ENCODE measurements at regions not wholly inside any gene's neighbourhood (a gene's known extent, or its start where the extent isn't known, plus 50 kb on each side); places are given as distances from the start of the nearest gene placed in this dataset.

DNA sequence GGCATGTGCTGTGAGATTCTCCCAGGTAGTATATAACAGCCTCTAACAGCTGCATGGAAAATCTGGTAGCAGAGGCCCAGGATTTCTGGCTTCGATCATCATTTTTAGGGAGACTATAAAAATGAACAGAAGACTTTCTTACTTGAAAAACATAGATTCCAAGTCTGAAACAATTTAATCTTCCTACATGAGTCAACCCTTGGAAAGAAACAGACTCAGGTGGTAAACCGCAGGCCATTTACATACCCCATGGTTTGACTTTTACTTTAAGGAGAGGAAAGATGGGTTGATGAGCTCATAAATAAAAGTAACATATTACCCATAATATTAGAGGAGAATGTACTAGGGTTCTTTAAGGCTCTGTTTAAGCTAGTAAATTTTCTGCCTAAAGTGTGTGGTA lies 121.6 kb downstream of the CYSLTR2 start (continued):
- TF ChIP-seq GABPA (IDR thresholded peaks at IDR 0.05 in 1 of 2, conservative IDR thresholded peaks at IDR 0.05 in 1 of 2), result no peak

DNA sequence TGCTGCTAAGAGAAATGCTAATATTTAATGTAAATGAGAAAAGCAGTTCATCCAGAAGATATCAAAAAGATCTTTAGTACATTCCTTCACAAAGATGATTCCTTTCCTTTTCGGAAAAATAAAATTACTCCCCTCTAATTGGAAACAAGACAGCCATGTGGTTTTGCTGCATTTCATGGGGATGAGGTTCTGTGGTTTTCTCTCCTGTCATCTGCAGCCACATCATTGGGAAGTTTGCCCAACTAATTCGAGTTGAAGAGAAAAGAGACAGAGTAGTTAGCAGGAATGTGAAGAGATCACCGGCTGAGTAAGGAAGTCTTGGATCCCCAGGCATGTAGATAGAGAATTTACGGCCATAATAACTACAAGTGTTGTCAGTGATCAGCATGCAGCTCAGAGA lies 122.1 kb downstream of the CYSLTR2 start:
- 78% methylated on average over 4 of the region's 4 CpGs for WGBS
- Histone ChIP-seq H3K9me3 (ENCODE audit: control insufficient read depth in 4 of 4, low read length in 3 of 4) (peaks cover 0 to 7% (median 3%) of the 10 kb centered on the region in 4 donors), H3K9ac (ENCODE audit: low read depth in 1 of 2, low read length in 2 of 2) (no peak overlapping the region), H3K27me3 (ENCODE audit: control insufficient read depth in 4 of 4, insufficient read depth in 4 of 4, low read length in 3 of 4) (peaks cover 0 to 3% (median 1%) of the 10 kb centered on the region in 4 donors), H3K36me3 (ENCODE audit: control insufficient read depth in 4 of 4, insufficient read depth in 3 of 4, low read depth in 1 of 4, low read length in 3 of 4) (no peaks in the 10 kb centered on the region), H3K27ac (ENCODE audit: low read depth in 1 of 2, low read length in 2 of 2) (no peak overlapping the region), H3K4me3 (ENCODE audit: low read depth in 1 of 3, low read length in 3 of 3) (no peak overlapping the region), H3K4me1 (ENCODE audit: control insufficient read depth in 4 of 4, insufficient read depth in 4 of 4, low read length in 3 of 4) (no peaks in the 10 kb centered on the region)
- DNase-seq (ENCODE audit: low spot score), result no peak
- TF ChIP-seq, protein P1, sequence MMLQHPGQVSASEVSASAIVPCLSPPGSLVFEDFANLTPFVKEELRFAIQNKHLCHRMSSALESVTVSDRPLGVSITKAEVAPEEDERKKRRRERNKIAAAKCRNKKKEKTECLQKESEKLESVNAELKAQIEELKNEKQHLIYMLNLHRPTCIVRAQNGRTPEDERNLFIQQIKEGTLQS (IDR thresholded peaks at IDR 0.05), result no peak
- TF ChIP-seq, protein P2, sequence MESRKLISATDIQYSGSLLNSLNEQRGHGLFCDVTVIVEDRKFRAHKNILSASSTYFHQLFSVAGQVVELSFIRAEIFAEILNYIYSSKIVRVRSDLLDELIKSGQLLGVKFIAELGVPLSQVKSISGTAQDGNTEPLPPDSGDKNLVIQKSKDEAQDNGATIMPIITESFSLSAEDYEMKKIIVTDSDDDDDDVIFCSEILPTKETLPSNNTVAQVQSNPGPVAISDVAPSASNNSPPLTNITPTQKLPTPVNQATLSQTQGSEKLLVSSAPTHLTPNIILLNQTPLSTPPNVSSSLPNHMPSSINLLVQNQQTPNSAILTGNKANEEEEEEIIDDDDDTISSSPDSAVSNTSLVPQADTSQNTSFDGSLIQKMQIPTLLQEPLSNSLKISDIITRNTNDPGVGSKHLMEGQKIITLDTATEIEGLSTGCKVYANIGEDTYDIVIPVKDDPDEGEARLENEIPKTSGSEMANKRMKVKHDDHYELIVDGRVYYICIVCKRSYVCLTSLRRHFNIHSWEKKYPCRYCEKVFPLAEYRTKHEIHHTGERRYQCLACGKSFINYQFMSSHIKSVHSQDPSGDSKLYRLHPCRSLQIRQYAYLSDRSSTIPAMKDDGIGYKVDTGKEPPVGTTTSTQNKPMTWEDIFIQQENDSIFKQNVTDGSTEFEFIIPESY (IDR thresholded peaks at IDR 0.05), result no peak
- TF ChIP-seq HNF4A (conservative IDR thresholded peaks at IDR 0.05), result no peak
- TF ChIP-seq TAF1 (conservative IDR thresholded peaks at IDR 0.05), result no peak
- no peak for TF ChIP-seq FOXA2 (IDR thresholded peaks at IDR 0.05)
- TF ChIP-seq EGR1 (IDR thresholded peaks at IDR 0.05; ENCODE audit: low read depth in 2 of 2), result no peak
- no peak for TF ChIP-seq RAD21 (IDR thresholded peaks at IDR 0.05)
- no peak for TF ChIP-seq JUND (IDR thresholded peaks at IDR 0.05)
- no peak for TF ChIP-seq SP1 (IDR thresholded peaks at IDR 0.05)
- TF ChIP-seq NR2F2 (IDR thresholded peaks at IDR 0.05), result no peak
- TF ChIP-seq, protein P3, sequence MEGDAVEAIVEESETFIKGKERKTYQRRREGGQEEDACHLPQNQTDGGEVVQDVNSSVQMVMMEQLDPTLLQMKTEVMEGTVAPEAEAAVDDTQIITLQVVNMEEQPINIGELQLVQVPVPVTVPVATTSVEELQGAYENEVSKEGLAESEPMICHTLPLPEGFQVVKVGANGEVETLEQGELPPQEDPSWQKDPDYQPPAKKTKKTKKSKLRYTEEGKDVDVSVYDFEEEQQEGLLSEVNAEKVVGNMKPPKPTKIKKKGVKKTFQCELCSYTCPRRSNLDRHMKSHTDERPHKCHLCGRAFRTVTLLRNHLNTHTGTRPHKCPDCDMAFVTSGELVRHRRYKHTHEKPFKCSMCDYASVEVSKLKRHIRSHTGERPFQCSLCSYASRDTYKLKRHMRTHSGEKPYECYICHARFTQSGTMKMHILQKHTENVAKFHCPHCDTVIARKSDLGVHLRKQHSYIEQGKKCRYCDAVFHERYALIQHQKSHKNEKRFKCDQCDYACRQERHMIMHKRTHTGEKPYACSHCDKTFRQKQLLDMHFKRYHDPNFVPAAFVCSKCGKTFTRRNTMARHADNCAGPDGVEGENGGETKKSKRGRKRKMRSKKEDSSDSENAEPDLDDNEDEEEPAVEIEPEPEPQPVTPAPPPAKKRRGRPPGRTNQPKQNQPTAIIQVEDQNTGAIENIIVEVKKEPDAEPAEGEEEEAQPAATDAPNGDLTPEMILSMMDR (IDR thresholded peaks at IDR 0.05; ENCODE audit: low read depth, low read length, missing input control), result no peak
- no peak for TF ChIP-seq HNF4G (IDR thresholded peaks at IDR 0.05)
- TF ChIP-seq RXRA (IDR thresholded peaks at IDR 0.05), result no peak

DNA sequence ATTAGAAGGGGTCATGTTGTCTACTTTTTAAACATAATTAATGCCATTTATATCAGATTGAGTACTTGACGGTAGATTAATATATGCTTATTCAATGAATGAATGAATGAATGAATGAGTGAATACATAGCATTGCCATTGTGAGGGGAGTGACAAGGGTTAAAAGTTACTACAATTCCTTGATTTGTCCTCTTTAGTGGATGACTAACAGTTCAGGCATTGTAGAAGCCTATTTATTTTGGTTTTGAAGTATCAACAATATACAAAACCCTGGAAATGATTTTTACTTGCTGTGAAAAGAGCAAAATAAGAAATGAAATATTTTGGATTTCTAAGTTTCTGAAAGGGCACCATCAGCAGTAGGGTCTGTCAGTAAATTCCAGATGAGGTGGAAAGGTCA lies 122.7 kb downstream of the CYSLTR2 start:
- no peak overlapping the region for H3K9ac ChIP-seq (ENCODE audit: low read depth in 1 of 2, low read length in 2 of 2)
- H3K9me3 ChIP-seq (ENCODE audit: control insufficient read depth in 4 of 4, low read length in 3 of 4), result peaks cover 0 to 10% (median 5%) of the 10 kb centered on the region in 4 donors
- 93% methylated on average over 1 of the region's 1 CpG for WGBS
- H3K4me1 ChIP-seq (ENCODE audit: control insufficient read depth in 4 of 4, insufficient read depth in 4 of 4, low read length in 3 of 4), result no peaks in the 10 kb centered on the region
- no peak overlapping the region for H3K27ac ChIP-seq (ENCODE audit: low read depth in 1 of 2, low read length in 2 of 2)
- H3K27me3 ChIP-seq (ENCODE audit: control insufficient read depth in 4 of 4, insufficient read depth in 4 of 4, low read length in 3 of 4), result peaks cover 0 to 3% (median 1%) of the 10 kb centered on the region in 4 donors
- H3K36me3 ChIP-seq (ENCODE audit: control insufficient read depth in 4 of 4, insufficient read depth in 3 of 4, low read depth in 1 of 4, low read length in 3 of 4), result no peaks in the 10 kb centered on the region
- no peak for DNase-seq (ENCODE audit: low spot score)
- H3K4me3 ChIP-seq (ENCODE audit: low read depth in 1 of 3, low read length in 3 of 3), result no peak overlapping the region
- TF ChIP-seq YY1 (IDR thresholded peaks at IDR 0.05) (no peak), RAD21 (IDR thresholded peaks at IDR 0.05) (no peak), TAF1 (conservative IDR thresholded peaks at IDR 0.05) (no peak), FOXA1 (IDR thresholded peaks at IDR 0.05) (no peak), FOXA2 (IDR thresholded peaks at IDR 0.05) (no peak), NR2F2 (IDR thresholded peaks at IDR 0.05) (no peak), RXRA (IDR thresholded peaks at IDR 0.05) (no peak), SP1 (IDR thresholded peaks at IDR 0.05) (no peak), GABPA (IDR thresholded peaks at IDR 0.05 in 1 of 2, conservative IDR thresholded peaks at IDR 0.05 in 1 of 2) (no peak), HNF4G (IDR thresholded peaks at IDR 0.05) (no peak), HNF4A (conservative IDR thresholded peaks at IDR 0.05) (no peak), JUND (IDR thresholded peaks at IDR 0.05) (no peak)
- TF ChIP-seq, protein P1 (IDR thresholded peaks at IDR 0.05), result no peak
- TF ChIP-seq, protein P4, sequence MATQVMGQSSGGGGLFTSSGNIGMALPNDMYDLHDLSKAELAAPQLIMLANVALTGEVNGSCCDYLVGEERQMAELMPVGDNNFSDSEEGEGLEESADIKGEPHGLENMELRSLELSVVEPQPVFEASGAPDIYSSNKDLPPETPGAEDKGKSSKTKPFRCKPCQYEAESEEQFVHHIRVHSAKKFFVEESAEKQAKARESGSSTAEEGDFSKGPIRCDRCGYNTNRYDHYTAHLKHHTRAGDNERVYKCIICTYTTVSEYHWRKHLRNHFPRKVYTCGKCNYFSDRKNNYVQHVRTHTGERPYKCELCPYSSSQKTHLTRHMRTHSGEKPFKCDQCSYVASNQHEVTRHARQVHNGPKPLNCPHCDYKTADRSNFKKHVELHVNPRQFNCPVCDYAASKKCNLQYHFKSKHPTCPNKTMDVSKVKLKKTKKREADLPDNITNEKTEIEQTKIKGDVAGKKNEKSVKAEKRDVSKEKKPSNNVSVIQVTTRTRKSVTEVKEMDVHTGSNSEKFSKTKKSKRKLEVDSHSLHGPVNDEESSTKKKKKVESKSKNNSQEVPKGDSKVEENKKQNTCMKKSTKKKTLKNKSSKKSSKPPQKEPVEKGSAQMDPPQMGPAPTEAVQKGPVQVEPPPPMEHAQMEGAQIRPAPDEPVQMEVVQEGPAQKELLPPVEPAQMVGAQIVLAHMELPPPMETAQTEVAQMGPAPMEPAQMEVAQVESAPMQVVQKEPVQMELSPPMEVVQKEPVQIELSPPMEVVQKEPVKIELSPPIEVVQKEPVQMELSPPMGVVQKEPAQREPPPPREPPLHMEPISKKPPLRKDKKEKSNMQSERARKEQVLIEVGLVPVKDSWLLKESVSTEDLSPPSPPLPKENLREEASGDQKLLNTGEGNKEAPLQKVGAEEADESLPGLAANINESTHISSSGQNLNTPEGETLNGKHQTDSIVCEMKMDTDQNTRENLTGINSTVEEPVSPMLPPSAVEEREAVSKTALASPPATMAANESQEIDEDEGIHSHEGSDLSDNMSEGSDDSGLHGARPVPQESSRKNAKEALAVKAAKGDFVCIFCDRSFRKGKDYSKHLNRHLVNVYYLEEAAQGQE (IDR thresholded peaks at IDR 0.05), result no peak
- TF ChIP-seq, protein P3 (IDR thresholded peaks at IDR 0.05; ENCODE audit: low read depth, low read length, missing input control), result no peak
- TF ChIP-seq, protein P2 (IDR thresholded peaks at IDR 0.05), result no peak

All from liver (tissue), 8 donors.